T-helper 2 cell treated with Interferon-gamma antibody and Interleukin-4, amounts not matched to agents 100 ng/mL and 5 ng/mL, for 36 hours (primary cell): ENCODE measurements at regions not wholly inside any gene's neighbourhood (a gene's known extent, or its start where the extent isn't known, plus 50 kb on each side); places are given as distances from the start of the nearest gene placed in this dataset.

Experiments used
- intact Hi-C: fragments of 100-400 bp; cut with micrococcal nuclease; formaldehyde crosslinking; loops from one replicate; pipeline ENCODE4 v1.15.1; 2023

DNA sequence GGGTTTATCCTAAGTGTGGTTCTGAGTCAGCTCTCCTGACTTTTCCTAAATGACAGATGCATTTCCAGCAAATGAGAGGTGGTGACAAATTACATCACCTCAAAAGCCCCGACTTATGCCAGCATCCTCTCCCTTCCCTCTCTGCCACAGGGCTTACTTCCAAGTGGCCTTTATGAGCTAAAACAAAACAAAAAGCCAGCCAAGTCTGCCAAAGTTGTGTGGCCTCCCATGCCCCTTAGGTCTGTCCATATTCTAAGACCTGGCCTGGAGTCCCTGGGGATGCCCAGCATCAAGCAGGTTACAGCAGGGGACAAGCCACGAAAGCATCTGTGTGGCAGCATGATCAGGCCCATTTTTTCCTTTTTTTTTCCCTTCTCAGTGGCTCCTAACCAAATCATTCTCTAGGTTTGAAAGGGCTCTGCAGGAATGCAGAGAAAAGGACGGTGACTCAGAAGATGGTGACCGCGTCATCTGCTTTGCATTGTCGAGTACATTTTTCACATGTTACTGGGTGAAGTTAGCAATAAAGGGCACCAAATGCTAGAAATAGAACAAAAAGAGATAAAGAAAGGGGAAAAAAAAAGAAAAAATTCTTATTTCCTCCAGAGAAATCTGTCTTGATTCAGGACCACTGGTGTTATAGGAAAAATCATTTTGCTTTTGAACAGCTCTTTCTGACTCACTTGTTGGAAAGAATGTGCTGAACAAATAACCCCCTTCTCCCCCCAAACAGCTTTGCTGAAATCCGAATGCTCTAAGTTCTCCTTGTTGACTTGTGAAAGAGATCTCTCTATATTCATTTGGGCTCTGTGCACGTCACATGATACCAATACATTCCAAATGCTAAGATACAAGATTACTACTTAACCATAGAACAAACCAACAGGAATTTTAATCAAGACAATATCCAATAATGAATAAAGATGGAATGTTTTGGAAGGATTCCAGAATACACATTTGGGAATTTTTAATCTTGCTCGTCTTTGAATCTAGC is 178.7 kb downstream of the EN1 start:
- intact Hi-C loops: no loop called here

DNA sequence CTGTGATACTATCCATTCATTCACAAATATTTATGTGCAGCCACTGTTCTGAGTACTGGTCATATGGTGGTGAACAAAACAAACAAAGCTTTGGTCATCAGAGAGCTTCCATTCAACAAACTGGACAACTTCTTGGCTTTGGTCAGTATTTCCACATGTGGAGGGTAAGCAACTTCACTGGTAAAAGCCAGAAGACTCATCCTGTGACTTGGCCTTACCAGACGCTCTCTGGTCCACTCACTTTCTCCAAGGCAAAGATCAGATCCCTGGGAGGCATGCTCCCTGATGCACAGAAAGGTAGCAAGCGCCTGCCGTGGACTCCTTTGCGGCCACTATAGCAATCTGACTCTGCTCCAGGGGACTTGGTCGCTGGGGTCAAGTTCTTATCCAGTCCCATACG is 179.5 kb downstream of the EN1 start:
- intact Hi-C loops: no loop called here

DNA sequence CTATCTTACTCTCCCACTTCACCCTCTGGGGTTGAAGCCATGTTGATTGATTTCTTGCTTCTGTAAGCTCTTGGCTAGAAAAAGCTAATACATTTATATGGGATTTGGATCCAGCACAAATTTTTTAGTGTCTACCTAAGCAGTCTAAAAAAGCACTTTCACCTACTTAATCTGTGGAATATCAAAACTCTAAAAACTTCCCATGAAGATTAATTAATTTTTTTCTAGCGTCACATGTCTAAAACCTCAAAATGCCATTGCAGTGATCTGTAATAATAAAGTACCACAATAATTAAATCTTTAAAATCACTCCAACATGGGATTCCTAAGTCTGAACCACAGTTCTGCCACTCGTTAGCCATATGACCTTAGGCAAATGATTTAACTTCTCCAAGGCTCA is 180.1 kb downstream of the EN1 start:
- intact Hi-C loops: no loop called here

DNA sequence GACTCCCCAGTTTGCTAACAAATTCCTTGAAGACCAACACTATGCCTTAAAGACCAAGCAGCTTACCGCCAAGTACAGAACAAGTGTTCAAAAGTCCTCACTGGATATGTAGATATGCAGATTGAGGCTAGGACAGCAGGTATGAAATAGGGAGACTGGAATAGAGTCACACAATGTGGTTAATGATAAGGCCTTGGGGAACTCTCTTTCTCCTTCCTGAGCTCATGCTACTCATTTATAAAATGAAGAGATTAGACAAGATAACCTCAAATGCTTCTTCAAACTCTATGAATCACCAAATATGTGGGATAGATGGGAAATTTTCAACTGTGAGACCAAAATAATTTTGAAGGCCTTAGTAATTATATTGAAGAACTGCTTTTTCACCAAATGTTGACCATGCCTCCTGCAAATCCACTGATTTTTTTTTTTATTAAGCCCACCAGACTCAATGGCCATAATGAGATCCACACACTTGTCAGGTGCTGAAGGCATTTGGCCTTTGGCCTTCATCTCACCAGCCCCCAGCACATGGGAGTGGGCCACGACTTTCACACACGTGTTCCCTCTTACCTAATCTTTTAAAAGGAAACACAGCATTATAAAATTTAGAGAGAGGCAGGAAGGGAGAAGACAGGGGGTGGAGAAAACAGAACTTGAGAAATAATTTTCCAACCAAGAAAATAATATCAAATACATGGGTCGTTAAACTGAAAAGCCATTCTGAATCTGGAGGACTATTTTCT is 181.5 kb downstream of the EN1 start:
- intact Hi-C loops: no loop called here

DNA sequence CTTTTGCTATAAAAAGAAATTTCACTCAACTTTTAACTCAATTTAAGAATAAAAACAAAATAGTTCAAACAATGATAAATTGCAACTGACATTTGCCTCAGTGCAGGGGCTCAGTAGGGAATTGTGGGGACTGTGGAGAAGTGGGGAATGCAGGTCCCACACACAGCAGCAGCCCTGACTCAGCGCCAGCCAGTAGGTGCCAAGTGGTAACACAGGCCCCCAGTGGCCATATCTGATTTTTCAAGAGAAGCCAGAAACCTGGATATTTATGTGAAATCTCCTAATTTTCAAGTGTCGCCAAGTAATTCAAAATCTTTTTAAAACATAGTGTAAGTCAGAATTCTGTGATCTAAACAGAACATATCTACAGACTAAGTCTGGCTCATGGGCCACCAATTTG is 186.3 kb downstream of the EN1 start:
- intact Hi-C loops: no loop called here

DNA sequence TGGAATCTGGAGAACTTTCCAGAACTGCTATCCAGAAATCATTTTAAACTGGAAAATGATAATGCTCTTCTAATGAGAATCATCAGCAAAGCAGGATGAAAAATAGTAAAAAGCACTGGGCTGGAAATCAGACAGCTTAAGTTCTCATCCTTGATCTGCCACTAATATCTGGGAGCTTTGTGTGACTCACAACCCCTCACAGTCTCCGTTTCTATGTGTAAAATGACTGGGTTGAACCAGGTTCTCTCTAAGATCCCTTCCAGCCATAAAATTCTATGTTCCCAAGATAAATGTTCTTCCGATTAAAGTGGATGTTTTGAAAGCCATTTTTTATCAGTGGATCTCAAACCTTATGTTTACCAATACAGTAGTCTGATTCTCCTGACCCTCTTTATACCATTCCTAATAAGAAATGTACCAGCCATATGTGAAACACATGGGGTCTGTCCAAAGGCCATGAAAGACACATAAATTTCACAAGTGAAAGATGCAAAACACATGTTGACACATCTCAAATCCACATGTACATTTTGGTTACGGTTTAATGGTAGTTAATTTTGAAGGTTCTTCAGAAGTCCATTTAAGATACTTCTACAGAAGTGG is 188.8 kb downstream of the EN1 start:
- intact Hi-C loops: no loop called here

DNA sequence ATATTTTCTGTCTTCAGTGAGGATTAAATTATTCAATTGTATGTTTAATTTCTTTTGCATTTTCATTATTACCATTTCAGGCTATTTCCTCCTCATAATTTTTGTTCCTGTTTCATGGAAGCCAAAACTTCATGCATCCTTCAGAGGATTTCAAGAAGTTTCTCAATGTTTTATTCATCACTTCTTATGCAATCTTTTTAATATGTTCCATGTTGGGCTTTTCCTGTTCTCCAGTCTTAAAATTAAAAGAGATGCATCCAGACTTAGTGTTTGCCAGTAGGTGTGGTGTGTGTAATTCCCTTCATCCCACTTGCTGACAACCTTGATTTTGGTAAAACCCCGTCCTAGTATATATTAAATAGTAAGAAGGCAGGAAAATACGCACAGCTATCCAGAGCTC is 190.0 kb downstream of the EN1 start:
- intact Hi-C loops: no loop called here

DNA sequence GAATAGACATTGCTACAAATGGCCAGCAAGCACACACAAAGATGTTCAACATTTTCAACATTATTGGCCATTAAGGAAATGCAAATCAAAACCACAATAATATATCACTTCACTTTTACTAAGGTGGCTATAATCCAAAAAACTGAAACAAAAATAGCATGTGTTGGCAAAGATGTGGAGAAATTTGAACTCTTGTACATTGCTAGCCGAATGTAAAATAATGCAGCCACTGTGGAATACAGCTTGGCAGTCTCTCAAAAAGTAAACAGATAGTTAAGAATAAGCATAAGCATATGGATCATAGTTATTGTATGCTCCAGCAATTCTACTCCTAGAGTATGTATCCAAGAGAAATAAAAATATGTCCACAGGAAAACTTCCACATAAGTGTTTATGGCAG is 192.5 kb downstream of the EN1 start:
- intact Hi-C loops: no loop called here

DNA sequence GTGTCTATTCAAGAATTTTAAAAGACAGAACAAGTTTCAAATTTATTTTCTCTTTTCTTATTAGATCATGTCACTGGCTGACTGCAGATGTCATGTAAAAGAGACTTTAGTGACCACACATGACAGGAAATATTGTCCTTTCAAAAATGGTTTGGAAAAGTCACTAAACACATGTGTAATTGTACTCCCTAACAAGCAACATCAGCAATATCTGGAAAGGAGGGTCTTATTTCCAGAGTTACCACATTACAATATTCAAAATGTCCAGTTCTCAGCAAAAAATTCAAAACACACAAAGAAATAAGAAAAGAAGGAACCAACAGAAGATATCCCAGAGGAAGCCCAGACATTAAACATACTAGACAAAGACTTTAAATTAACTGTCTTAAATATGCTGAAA is 197.1 kb downstream of the EN1 start:
- intact Hi-C loops: no loop called here

DNA sequence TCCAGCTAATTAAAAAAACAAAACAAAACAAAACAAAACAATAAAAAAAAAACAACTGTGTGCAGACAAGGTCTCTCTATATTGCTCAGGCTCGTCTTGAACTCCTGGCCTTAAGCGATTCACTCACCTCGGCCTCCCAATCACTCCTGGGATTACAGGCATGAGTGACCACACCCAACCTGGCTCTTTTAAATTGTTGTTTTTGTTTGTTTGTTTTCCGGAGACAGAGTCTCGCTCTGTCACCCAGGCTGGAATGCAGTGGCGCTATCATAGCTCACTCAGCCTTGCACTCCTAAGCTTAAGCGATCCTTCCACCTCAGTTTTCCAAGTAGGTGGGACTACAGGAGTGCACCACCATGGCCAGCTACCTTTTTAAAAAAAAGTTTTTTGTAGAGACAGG is 201.6 kb downstream of the EN1 start:
- intact Hi-C loops: no loop called here

DNA sequence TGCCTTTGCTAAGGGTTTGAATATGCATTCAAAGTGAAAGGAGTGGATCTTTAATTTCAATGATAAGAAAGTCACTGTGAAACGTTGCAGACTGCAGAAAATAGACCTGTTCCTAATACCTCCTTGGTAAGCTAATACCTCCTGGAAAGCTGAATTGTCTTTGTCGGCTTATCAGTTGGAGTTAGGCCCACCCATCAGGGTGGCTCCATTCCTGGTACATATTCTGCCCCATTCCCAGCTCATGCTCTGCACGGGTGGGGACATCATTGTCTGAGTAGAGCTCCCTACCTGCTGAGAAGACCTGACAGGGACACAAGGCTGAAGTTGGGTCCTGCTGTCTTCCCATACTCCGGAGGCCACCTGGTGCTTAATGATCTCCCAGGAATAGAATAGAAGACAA is 203.3 kb downstream of the EN1 start:
- intact Hi-C loops: no loop called here

DNA sequence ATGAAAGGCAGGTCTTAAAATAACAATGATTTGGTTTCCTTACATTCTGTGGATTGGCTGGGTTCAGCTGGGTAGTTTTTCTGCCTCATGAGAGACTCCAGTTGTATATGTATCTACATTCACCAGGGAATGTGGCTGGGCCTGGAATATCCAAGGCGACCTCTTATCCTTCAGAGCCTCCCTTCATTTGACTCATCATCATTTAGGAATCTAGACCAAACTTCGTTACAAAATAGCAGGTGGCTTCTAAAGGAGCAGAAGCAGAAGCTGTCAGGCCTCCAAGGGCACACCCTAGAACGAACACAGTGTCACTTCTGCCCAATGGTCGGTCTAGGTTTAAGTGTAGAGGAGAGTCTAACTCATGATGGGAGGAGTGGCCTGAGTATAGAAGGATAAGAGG is 204.2 kb downstream of the EN1 start:
- intact Hi-C loops: no loop called here

DNA sequence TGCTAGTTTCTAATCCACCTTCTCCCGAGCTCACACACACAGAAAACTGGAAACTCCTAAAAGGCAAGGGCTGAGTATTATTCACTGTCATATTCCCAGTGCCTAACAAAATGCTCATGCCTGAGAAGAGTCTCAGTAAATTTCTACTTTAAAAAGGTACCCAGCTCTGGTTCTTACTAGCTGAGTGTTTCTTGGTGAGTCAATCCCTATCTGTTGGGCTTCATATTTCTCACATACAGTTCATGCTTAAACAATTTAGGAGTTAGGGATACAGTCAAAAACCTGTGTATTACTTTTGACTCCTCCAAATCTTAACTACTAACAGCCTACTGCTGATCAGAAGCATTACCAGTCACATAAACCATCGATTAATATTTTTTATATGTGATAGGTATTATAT is 204.9 kb downstream of the EN1 start:
- intact Hi-C loops: no loop called here

DNA sequence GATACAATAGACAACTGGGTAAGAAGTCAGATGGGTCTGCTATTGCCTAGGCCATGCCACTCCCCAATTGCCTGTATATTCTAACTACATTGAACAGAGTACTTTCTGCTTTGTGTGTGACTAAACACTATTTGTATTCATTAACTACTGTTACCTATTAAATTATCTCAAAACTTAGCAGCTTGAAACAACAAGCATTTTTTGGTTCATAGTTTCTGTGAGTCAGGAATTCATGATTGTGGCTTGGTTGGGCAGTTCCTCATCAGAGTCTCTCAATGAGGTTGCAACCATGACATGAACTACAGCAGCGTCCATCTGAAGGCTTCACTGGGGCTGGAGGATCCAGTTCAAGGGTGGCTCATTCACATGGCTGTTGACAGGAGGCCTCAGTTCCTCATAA is 205.7 kb downstream of the EN1 start:
- intact Hi-C loops: no loop called here

DNA sequence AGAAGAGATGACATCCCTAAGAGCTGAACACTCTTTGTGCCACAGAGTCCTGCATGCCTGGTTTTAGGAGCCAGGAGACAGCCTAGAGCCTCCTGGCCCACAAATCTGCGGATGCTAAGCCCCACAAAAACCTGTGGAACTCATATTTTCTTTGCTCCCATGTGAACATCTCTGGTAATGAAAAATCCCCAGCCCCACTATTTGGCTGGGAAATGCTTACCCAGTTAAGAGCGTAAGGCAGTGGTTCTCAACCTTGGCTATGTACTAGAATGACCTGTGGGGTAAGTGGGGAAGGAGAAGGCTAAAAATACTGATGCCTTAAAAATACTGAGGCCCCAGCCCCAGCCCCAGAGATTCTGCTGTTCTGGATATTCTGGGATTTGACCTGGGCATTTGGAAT is 208.1 kb downstream of the EN1 start:
- intact Hi-C loops: no loop called here

DNA sequence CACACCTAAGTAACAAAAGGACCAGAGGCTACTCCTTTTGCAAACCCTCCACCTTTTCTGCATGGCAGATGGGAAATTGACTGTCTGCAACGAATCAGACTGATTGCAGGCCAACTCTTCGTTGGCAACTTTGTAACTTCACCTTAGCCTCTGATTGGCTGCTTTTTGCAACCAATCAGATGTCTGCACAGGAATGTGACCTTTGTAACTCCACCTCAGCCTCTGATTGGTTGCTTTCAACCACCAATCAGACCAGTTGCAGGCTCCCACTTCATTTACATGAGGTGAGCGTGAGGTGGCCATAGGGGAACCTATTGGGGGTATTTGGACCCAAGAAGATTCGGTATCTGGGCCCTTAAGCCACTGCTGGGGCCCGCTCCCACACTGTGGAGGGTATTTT is 209.0 kb downstream of the EN1 start:
- intact Hi-C loops: no loop called here

DNA sequence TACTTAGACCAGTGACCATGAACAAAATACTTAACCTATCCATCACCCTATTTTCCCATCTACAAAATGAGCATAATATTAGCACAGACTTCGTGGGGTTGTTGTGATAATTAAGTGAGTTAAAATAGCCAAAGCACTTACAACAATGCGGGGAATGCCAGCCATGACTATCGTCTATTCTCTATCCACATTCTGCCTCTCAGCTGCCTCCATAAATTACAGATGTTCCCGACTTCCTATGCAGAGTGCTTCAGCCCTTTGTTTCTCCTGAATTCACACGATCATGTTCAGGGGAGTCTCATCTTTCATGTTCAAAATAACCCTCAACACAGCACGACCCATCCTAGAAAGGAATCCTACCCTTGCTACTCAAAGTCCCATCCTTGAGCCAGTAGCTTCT is 211.6 kb downstream of the EN1 start:
- intact Hi-C loops: no loop called here

DNA sequence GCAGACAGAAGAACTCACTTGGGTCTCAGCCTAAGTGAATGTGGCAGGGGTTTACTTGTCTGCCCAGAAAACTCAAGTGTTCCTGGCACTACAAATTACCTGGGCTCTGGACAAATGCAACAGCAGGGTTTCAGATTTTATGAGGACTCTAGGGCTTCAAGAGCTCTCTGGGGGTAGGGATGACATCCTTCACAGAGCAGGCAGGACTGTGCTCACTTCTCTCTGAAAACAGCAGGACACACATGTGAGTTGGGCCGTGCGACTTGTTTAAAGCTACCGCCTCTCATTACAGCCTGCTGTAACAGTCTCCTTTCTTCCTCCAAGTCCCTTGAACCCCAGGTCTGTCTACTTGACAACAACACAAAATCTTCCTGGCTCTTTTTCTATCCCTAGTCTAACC is 212.6 kb downstream of the EN1 start:
- intact Hi-C loops: no loop called here

DNA sequence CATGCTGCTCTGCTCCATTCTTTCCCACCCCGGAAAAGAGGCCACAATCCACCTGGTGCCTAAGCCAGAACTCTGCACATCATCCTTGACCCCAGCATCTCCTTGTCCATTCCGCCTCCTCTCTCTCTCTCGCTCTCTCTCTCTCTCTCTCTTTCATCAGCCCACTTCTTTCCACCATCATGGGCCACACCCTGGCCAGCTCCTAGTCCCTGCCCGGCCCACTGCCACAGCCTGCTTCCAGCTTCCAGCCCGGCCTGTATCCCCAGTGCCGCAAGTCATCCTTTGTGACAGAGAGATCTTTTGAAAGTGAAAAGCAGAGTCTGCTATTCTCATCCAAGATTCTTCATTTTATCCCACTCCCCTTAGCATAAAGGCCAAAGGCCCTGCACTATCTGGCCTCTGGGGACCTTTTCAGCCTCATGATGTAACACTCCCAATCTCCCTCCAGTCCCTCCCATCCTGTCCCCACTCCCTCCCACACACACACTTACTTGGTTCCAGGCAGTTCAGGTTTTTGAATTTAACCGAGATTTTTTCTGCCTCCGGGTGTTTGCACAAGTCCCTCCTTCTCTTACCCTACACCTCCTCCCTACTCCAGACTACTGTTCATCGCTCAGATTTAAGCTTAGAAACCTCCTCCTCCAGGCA is 214.0 kb downstream of the EN1 start:
- intact Hi-C loops: no loop called here

DNA sequence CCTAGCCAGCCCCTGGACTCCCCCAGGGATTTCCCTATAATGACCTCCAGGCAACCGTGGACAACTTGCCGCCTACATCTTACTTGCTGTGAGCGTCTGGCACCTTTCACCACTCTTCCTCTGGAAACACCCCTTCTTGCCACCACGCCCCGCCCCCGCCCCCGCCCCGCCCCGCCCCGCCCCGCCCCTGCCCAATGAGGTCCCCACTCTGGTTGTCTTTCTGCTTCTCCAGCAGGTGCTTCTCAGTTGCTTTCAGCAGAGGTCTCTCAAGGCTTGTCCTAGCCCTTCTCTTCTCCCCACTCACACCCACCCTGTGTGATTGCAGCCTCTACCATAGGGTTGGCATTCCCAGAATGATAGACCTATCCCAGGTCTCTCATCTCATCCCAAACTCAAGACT is 214.5 kb downstream of the EN1 start:
- intact Hi-C loops: no loop called here

DNA sequence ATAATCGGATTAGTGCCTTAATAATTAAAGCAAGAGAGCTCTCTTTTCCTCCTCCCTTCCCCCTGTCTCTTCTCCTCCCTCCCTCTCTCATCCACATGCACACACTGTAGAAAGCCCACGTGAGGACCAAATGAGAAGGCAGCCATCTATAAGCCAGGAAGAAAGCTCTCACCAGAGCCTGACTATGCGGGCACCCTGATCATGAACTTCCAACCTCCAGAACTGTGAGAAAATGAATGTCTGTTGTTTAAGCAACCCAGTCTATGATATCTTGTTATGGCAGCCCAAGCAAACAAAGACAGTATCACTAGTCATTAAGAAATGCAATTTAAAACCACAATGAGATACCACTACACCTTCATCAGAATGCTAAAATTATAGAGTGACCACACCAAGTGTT is 220.3 kb downstream of the EN1 start:
- intact Hi-C loops: no loop called here

DNA sequence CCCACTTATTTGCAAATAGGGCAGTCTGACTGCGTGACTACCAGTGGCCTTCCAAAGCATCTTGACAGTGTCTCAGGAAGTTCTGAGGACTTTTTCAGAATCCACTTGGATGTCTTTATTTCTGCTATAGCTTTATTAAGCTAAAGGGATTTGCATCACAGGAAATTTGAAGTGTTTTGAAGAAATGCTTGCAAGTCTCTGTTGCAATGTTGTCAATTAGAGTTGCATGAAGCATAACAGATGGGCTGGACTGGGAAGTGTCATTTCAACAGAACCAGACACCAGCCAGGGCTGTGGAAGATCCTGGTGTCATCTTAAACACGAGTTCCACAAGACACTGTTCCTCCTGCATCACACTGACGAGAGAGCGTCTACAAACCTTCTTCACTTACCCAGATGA is 224.5 kb downstream of the EN1 start:
- intact Hi-C loops: no loop called here
